NCI-H748 treated with DMSO at 0.1 percent for 48 hours (cell line): ENCODE measurements at regions not wholly inside any gene's neighbourhood (a gene's known extent, or its start where the extent isn't known, plus 50 kb on each side); places are given as distances from the start of the nearest gene placed in this dataset.

ENCODE experiments used
- DNase-seq: peaks from one replicate; lab custom pipeline; 2025; lab: John Stamatoyannopoulos, UW

DNA sequence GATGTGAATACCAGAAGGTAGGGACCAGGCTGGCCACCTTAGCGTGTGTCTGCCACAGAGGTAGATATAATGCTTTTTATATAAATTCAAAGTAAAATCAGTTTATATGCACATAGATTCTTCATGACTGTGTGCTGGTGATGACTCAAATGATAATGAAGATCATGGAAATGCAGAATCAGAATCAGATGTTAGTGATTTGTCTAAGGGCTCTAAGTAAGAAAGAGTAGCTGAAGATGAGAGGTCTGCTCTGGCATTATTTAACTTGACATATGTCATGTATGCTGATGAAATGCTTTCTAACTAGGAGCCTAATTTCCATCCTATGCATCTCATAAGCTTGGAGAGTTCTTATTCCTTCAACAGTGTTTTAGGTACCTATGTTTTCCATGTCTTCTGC lies 50.3 kb upstream of the DPH6 start:
- DNase-seq, result no peak

DNA sequence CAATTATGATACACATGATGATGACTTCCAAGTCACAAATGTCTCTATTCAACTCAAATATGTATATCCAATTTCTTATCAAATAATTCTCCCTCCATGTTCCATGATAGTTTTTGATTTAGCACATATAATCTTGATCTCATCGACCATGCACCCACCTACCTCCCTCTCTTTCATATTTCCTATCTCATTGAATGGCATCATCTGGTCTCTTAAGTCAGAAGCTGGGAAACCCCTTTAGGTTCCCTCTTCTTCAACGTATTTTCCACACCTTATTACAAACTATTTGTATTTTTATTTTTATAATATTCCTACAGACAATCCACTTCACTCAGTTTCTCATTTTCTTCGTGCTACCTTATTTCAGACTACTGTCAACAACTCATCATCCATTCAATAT lies 56.9 kb upstream of the DPH6 start:
- DNase-seq, result no peak

GRCh38 chr15:35603301-35603700 lies 57.3 kb upstream of the DPH6 start:
- no peak for DNase-seq

GRCh38 chr15:35603856-35604255 lies 57.9 kb upstream of the DPH6 start:
- no peak for DNase-seq

DNA sequence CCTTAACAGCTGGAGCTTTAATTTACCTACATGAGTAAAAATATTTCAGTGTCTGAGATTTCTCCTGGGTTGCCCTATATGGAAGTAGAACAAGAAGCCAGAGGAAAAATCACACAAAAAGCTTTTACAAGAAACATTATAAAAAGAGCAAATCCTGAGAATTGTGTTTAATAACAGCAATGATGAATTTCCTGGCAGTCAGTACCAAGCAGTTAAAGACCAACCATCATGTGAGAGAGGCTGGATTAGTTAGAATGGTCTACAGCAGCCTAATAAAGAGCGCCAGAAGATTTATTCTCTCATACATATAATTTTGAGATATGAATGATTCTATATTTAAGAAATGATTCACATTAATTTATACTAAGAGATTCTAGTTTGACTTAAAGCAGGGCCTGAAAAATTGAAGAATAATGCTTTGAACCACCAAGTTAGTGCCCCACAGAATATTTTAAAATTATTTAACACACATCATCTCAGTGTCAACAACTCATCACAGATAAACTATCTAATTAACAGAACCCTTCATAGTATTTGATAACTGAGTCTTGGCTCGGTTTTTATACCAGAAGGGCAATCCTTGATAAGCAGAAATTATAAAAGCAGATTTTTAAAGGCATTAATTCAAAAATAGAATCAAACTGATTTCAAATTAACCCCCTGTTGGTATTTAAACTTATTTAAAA lies 59.9 kb upstream of the DPH6 start:
- DNase-seq, result no peak

DNA sequence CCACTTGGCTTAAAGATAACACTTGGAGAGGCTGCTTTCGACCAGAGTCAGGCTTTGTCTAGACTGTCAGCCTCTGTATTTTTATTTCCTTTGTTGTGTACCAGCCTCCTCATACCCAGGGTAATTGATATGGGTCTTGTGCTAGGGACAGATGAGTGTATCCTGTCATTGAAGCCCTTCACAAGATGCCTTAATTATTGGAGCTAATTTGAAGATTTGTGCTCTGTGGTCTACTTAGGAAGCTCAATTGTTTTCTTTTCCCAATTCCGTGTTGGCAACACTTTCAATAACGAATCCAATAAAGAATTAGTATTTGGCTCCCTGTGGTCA lies 60.5 kb upstream of the DPH6 start:
- DNase-seq, result no peak

GRCh38 chr15:35616498-35617271 lies 70.7 kb upstream of the DPH6 start:
- no peak for DNase-seq

- no peak for DNase-seq
Observed at GRCh38 chr15:35618260-35619188, 72.6 kb upstream of the DPH6 start.

GRCh38 chr15:35622641-35623340 lies 76.8 kb upstream of the DPH6 start:
- no peak for DNase-seq

DNA sequence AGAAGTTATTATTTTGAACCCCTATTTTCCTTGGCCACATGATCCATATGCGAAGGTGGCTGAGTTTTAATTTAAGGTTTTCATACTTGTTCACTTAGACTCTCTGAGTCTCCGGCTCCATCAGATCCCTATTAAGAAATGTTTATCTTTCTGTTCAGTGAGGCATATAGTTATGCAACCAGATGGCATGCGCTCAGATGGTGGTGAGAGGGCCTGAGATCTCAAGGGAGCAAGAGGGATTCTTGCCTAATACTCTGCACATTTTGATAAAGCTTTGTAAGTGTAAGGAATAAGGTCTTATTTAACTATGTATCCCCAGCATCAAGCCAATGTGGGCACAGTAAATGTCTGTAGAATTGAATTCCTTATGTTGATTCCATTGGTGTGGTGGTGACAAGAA lies 78.9 kb upstream of the DPH6 start:
- DNase-seq, result no peak

- DNase-seq, result no peak
Observed at GRCh38 chr15:35626571-35627318, 80.8 kb upstream of the DPH6 start.

DNA sequence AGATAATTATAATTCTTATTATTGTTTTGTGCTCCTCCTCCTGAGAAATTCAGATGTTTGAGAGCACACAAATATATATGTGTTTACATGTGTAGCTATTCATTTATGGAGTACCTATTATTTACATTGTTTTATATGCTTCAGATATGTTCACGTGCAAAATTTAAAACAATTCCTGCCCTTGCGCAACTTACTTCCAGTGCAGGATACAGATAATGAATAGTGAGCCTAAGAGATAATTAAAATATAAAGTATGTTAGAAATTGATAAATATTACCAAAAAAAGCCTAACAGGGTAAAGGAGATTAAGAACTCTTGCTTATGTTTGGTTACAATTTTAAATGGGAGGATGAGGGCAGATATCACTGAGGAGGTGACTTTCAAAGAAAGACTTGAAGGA lies 81.7 kb upstream of the DPH6 start:
- DNase-seq, result no peak

GRCh38 chr15:35629766-35630165 lies 83.8 kb upstream of the DPH6 start:
- DNase-seq, result no peak

- DNase-seq, result no peak
Observed at GRCh38 chr15:35630532-35630931, 84.6 kb upstream of the DPH6 start.

- no peak for DNase-seq
Observed at GRCh38 chr15:35630985-35631384, 85.0 kb upstream of the DPH6 start.

GRCh38 chr15:35633677-35634076 lies 87.7 kb upstream of the DPH6 start:
- DNase-seq, result no peak

GRCh38 chr15:35646790-35647189 lies 100.8 kb upstream of the DPH6 start:
- DNase-seq, result no peak

DNA sequence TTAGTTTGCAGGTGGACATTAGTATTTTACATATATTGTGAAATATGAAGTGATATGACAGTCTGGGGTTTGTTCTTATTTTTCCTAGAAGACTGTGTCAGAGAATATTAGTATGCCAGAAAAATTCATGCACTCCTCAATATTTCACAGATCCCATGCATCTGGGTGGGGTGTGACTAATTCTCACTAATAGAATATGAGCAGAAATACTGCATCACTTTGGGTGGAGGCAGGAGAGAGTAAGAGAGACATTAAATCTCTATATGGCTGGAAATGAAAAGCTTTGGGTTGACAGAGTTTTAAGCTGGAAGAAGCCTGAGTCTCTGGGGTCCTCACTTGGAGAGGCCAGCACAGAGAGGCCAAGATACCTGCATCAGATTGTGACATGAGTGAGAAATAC lies 101.3 kb upstream of the DPH6 start:
- no peak for DNase-seq

DNA sequence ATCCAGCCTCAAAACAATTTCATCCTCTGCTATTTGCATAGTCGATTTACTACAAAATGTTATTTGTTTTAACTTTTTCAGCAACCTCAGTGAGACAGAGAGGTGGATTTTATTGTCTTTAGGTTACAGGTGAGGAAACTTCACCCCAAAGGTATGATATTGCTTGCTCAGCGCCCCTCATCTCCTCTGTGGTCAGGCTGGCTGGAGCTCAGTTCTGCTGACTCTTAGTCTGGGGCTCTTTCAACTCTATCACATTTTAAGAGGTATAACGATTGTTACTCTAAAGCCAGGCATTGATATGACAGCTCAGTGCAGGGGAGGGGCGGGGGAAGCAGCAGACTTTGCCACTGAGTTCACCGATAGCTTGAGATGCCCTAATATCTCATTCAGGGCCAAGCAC lies 103.0 kb upstream of the DPH6 start:
- DNase-seq, result no peak

GRCh38 chr15:35649575-35649974 lies 103.6 kb upstream of the DPH6 start:
- no peak for DNase-seq

DNA sequence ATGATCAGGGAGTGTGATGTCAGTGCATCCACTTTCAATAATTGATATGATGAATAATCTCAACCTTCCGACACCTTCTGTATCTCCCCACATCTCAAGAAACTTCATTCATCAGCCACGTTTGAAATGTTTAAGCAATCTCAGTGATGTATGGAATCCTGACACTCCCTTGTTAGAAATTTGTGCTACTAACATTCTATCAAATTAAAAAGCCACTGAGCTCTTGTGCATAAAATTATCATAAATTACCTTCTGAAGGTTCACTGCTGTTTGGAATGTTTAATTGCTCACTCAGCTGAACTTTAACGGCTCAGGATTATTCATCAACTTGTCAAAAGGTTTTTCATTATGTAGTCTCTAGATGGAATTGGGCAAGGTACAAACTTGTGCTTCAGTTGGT lies 108.4 kb upstream of the DPH6 start:
- no peak for DNase-seq
